H1 (cell line): ENCODE measurements at regions not wholly inside any gene's neighbourhood (a gene's known extent, or its start where the extent isn't known, plus 50 kb on each side); places are given as distances from the start of the nearest gene placed in this dataset.

ENCODE experiments used
- CTCF ChIA-PET: fragments of 300-600 bp; sonication (Branson Sonifier 250); formaldehyde crosslinking; loops from one replicate; lab custom pipeline; 2021; ENCODE audit not compliant: partially characterized antibody; lab: Charles Lee
- POLR2A ChIA-PET: fragments of 300-600 bp; sonication (Branson Sonifier 250); formaldehyde crosslinking; loops from one replicate; lab custom pipeline; 2021; ENCODE audit warnings: inconsistent platforms; ENCODE audit not compliant: partially characterized antibody; lab: Charles Lee
- DNase-seq, 2 experiments: peaks; one replicate each; pipeline versions ENCODE4 v3.0.0 to v3.0.0-alpha.2; 2010 to 2022; ENCODE audit warnings: low spot score in 2 of 2, low read depth in 1 of 2, mixed read lengths in 1 of 2
- FAIRE-seq: peaks from 2 replicates; lab custom pipeline; 2011; peaks lifted over from hg19 to GRCh38; lab: Jason Lieb, UNC
- H2AFZ ChIP-seq: 2 replicates; pipeline ENCODE4 v1.8.1; 2012; ENCODE audit warnings: low read length, inconsistent platforms
- H2AK5ac ChIP-seq: 2 replicates; pipeline ENCODE4 v1.6.1; 2013; ENCODE audit warnings: low read depth, low read length
- H2BK120ac ChIP-seq: replicated peaks from 2 replicates; pipeline ENCODE3; 2013; ENCODE audit warnings: low read depth, low read length, inconsistent platforms
- H2BK12ac ChIP-seq: 2 replicates; pipeline ENCODE4 v1.6.1; 2013; ENCODE audit warnings: low read depth, low read length
- H2BK15ac ChIP-seq: 2 replicates; pipeline ENCODE4 v1.6.1; 2013; ENCODE audit warnings: low read length
- H2BK20ac ChIP-seq: 2 replicates; pipeline ENCODE4 v1.6.1; 2013; ENCODE audit warnings: low read length
- H2BK5ac ChIP-seq: 2 replicates; pipeline ENCODE4 v1.6.1; 2013; ENCODE audit warnings: low read depth, low read length
- H3K14ac ChIP-seq: 2 replicates; pipeline ENCODE4 v1.6.1; 2013; ENCODE audit warnings: inconsistent platforms; ENCODE audit not compliant: insufficient read length
- H3K18ac ChIP-seq: 2 replicates; pipeline ENCODE4 v1.6.1; 2013; ENCODE audit warnings: low read length; ENCODE audit errors: extremely low read depth
- H3K23ac ChIP-seq: 2 replicates; pipeline ENCODE4 v1.6.1; 2013; ENCODE audit warnings: inconsistent platforms; ENCODE audit not compliant: insufficient read length
- H3K23me2 ChIP-seq: 2 replicates; pipeline ENCODE4 v1.6.1; 2013; ENCODE audit warnings: low read depth, low read length
- H3K27ac ChIP-seq: 2 replicates; pipeline ENCODE4 v1.6.1; 2011; ENCODE audit warnings: low read depth, low read length, inconsistent platforms
- H3K27me3 ChIP-seq, 4 experiments: replicated peaks in 1 of 4; 1 replicate in 1 of 4; 2 replicates in 3 of 4; pipeline versions ENCODE4 v1.6.1 to v1.8.1; 2011 to 2013; ENCODE audit warnings: low read length in 3 of 4, mild to moderate bottlenecking in 3 of 4, inconsistent platforms in 2 of 4, mixed read lengths in 2 of 4, moderate library complexity in 1 of 4; ENCODE audit not compliant: control insufficient read depth in 3 of 4, insufficient read depth in 3 of 4; ENCODE audit errors: extremely low read depth in 1 of 4
- H3K36me3 ChIP-seq, 4 experiments: 2 replicates each; pipeline versions ENCODE4 v1.6.1 to v1.8.1; 2011 to 2013; ENCODE audit warnings: mild to moderate bottlenecking in 4 of 4, low read length in 3 of 4, moderate library complexity in 2 of 4, control low read depth in 1 of 4, inconsistent platforms in 1 of 4; ENCODE audit not compliant: insufficient read depth in 4 of 4, control insufficient read depth in 2 of 4
- H3K4ac ChIP-seq: replicated peaks from 2 replicates; pipeline ENCODE3; 2013; ENCODE audit warnings: low read length, low read depth, mixed read lengths, inconsistent platforms; ENCODE audit not compliant: insufficient read length
- H3K4me1 ChIP-seq, 4 experiments: replicated peaks in 1 of 4; 1 replicate in 1 of 4; 2 replicates in 3 of 4; pipeline versions ENCODE4 v1.6.1 to v1.8.1; 2011 to 2013; ENCODE audit warnings: low read length in 3 of 4, inconsistent platforms in 2 of 4, mixed read lengths in 1 of 4; ENCODE audit not compliant: insufficient read depth in 4 of 4, control insufficient read depth in 3 of 4
- H3K4me2 ChIP-seq, 2 experiments: 2 replicates each; pipeline versions ENCODE4 v1.6.1 to v1.8.1; 2011 to 2013; ENCODE audit warnings: low read depth in 2 of 2, low read length in 2 of 2, control low read depth in 1 of 2, inconsistent platforms in 1 of 2, mild to moderate bottlenecking in 1 of 2; ENCODE audit not compliant: insufficient read depth in 1 of 2
- H3K4me3 ChIP-seq, 4 experiments: fragments of 200-600, 300-600 bp in 1 of 4; sonication (generic), shearing (Covaris generic), sonication (Bioruptor Twin) in 1 of 4; 2 replicates each; pipeline versions ENCODE4 v1.5.1 to v1.8.1; 2011 to 2016; ENCODE audit warnings: low read length in 4 of 4, low read depth in 3 of 4, control low read depth in 2 of 4, inconsistent platforms in 2 of 4, mild to moderate bottlenecking in 2 of 4, mixed read lengths in 1 of 4, moderate library complexity in 1 of 4; ENCODE audit not compliant: insufficient read depth in 2 of 4; ENCODE audit errors: extremely low read depth in 1 of 4
- H3K56ac ChIP-seq: replicated peaks from 2 replicates; pipeline ENCODE3; 2013; ENCODE audit warnings: low read depth, mild to moderate bottlenecking, mixed read lengths, low read length, inconsistent platforms; ENCODE audit not compliant: insufficient read length
- H3K79me1 ChIP-seq: 2 replicates; pipeline ENCODE4 v1.6.1; 2013; ENCODE audit warnings: low read depth, low read length, control low read depth
- H3K79me2 ChIP-seq, 2 experiments: 2 replicates each; pipeline versions ENCODE4 v1.6.1 to v1.8.1; 2012 to 2013; ENCODE audit warnings: low read length in 2 of 2, mild to moderate bottlenecking in 2 of 2, inconsistent platforms in 1 of 2; ENCODE audit not compliant: insufficient read depth in 2 of 2, control insufficient read depth in 1 of 2
- H3K9ac ChIP-seq, 4 experiments: replicated peaks in 1 of 4; 1 replicate in 1 of 4; 2 replicates in 3 of 4; pipeline versions ENCODE4 v1.6.1 to v1.8.1; 2011 to 2013; ENCODE audit warnings: low read depth in 3 of 4, low read length in 3 of 4, control low read depth in 2 of 4, mild to moderate bottlenecking in 2 of 4, moderate library complexity in 2 of 4, inconsistent platforms in 1 of 4; ENCODE audit errors: extremely low read depth in 1 of 4
- H3K9me3 ChIP-seq, 2 experiments: 2 replicates each; pipeline versions ENCODE4 v1.6.1 to v1.8.1; 2012 to 2013; ENCODE audit warnings: mild to moderate bottlenecking in 2 of 2, moderate library complexity in 2 of 2, control low read depth in 1 of 2, inconsistent platforms in 1 of 2, low read depth in 1 of 2, low read length in 1 of 2, mixed read lengths in 1 of 2; ENCODE audit not compliant: insufficient read depth in 2 of 2
- H4K20me1 ChIP-seq, 2 experiments: replicated peaks in 1 of 2; 2 replicates each; pipeline versions ENCODE3 to v1.8.1; 2011 to 2013; ENCODE audit warnings: inconsistent platforms in 2 of 2, low read length in 2 of 2, mild to moderate bottlenecking in 1 of 2; ENCODE audit not compliant: insufficient read depth in 2 of 2, control insufficient read depth in 1 of 2
- H4K5ac ChIP-seq: 2 replicates; pipeline ENCODE4 v1.6.1; 2013; ENCODE audit warnings: low read length, low read depth, mixed read lengths, inconsistent platforms; ENCODE audit not compliant: insufficient read length
- H4K8ac ChIP-seq: 2 replicates; pipeline ENCODE4 v1.8.0; 2013; ENCODE audit warnings: mild to moderate bottlenecking, moderate library complexity, low read length, inconsistent platforms; ENCODE audit not compliant: insufficient read depth; ENCODE audit errors: extremely low read depth
- H4K91ac ChIP-seq: replicated peaks from 2 replicates; pipeline ENCODE3; 2013; ENCODE audit warnings: low read length, mixed read lengths, inconsistent platforms; ENCODE audit not compliant: insufficient read length
- TBP ChIP-seq: IDR thresholded peaks from 2 replicates; pipeline ENCODE4 v1.6.1; 2011; ENCODE audit warnings: low read depth, low read length, improper control_type of control experiment
- WGBS, 2 experiments: shearing (Covaris generic) in 1 of 2; methylation state at CpG; one replicate each; pipeline versions ENCODE4 v1.1.6 to v1.1.7; 2013 to 2015; ENCODE audit warnings: low lambda C conversion rate in 2 of 2, mixed read lengths in 2 of 2, inconsistent platforms in 1 of 2, low coverage in 1 of 2, missing lambda C conversion rate in 1 of 2; ENCODE audit not compliant: insufficient replicate concordance in 2 of 2, insufficient coverage in 1 of 2, insufficient read length in 1 of 2; ENCODE audit errors: extremely low coverage in 1 of 2, missing lambda C conversion rate in 1 of 2; 5-methylcytosine and 5-hydroxymethylcytosine counted together

- no peak overlapping the region for H2BK15ac ChIP-seq
- no peak overlapping the region for H3K23ac ChIP-seq
- no peaks in the 10 kb centered on the region for H4K20me1 ChIP-seq
- H2AFZ ChIP-seq, result no peak overlapping the region
- no peaks in the 10 kb centered on the region for H3K27me3 ChIP-seq
- TF ChIP-seq TBP, result no peak
- H3K18ac ChIP-seq, result no peak overlapping the region
- no peak overlapping the region for H3K9ac ChIP-seq
- H3K36me3 ChIP-seq, result no peaks in the 10 kb centered on the region
- no peak overlapping the region for H3K4me3 ChIP-seq
- no peak overlapping the region for H2BK12ac ChIP-seq
- H3K79me2 ChIP-seq, result no peaks in the 10 kb centered on the region
- no peaks in the 10 kb centered on the region for H3K4me1 ChIP-seq
- H3K27ac ChIP-seq, result no peak overlapping the region
- no peak overlapping the region for H3K56ac ChIP-seq
- peaks cover 3 to 5% of the 10 kb centered on the region in 2 experiments; a peak in 2 of 4 replicates for H3K9me3 ChIP-seq
- DNase-seq (no peak), FAIRE-seq (no peak)
- H2AK5ac ChIP-seq, result no peak overlapping the region
- H2BK120ac ChIP-seq, result no peak overlapping the region
- no peak overlapping the region for H3K14ac ChIP-seq
- H3K23me2 ChIP-seq, result no peaks in the 10 kb centered on the region
- ChIA-PET POLR2A (no interaction called here), CTCF (no interaction called here)
- no peak overlapping the region for H4K5ac ChIP-seq
- H2BK5ac ChIP-seq, result no peak overlapping the region
- WGBS, 2 experiments, result 85% methylated on average over 3 of the region's 3 CpGs; no CpG with 5 or more reads in 1 of the 2 experiments
- H3K79me1 ChIP-seq, result no peaks in the 10 kb centered on the region
- no peak overlapping the region for H3K4me2 ChIP-seq
- no peak overlapping the region for H4K8ac ChIP-seq
- H3K4ac ChIP-seq, result no peak overlapping the region
- H2BK20ac ChIP-seq, result no peak overlapping the region
- H4K91ac ChIP-seq, result no peak overlapping the region
Observed at GRCh38 chr11:91835051-91835560, 389.5 kb upstream of the FAT3 start.
